COLO829 (cell line): ENCODE measurements at regions not wholly inside any gene's neighbourhood (a gene's known extent, or its start where the extent isn't known, plus 50 kb on each side); places are given as distances from the start of the nearest gene placed in this dataset.

Experiments
- DNase-seq: peaks from one replicate; pipeline ENCODE4 v3.0.0; 2012; ENCODE audit warnings: low spot score

GRCh38 chr5:2143088-2143487 lies 260.4 kb upstream of the IRX4 start:
- no peak for DNase-seq

- no peak for DNase-seq
Measured at GRCh38 chr5:2142456-2142954, 259.8 kb upstream of the IRX4 start.

DNA sequence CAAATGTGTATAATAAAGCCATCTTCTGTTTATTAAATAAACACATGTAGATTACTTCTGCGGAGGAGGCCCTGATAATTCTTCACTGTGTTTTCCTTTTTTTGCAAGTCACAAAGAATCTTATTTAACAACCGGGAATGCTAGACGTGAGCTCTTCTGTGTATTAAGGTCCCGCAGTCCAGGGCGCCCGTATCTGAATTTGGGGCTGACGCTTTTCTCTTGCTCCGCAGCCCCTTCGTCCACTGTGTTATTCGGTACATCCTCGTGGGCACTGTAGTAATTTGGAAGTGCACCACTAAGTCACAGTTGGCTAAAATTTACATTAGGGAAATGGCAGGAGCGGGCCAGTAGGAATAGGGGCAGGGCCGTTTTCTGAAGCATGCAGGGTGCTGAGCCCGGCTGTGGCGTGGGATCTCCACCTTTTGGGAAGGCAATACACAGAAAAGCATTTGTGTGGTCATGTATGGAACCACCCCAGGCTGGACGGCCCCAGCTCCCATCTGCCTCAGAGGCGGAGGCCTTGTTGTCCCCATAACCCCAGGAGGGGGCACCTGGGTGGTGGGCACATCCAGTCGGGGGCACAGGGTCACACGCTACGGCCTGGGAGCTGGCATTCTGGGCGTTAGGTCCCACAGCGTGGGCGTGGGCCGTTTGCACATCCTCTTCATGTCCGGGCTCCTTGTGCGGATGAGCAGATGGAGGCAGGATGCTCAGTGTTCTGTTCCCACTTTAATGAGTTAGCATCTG lies 258.7 kb upstream of the IRX4 start:
- no peak for DNase-seq

DNA sequence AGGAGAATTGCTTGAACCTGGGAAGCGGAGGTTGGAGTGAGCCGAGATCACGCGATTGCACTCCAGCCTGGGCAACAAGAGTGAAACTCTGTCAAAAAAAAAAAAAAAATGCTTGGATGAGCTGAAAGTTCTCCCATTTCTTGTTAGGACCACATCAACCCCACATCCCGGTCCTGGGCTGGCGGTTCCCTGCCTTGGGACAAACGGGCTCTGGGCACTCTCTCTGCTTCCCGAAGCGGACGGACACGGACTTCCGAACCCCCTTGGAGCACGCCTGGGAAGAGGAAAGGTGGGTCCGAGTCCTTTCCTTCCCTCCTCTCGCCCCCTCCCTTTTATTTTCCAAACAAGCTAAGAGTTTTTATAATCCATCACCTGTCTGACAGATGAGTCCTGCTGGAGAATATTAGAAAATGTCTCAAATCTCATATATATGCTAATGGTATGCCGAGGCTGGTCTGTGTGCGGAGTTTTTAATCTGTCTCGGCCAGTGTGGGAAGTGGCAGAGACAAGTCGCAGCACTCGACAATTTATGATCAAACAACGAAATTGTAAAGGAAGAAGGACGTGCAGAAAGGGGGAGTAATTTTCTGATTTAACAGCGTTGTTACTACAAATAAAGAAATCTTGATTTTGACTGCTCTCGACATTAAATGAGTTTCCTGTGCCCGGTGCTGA lies 257.9 kb upstream of the IRX4 start:
- no peak for DNase-seq

- DNase-seq, result no peak
Measured at GRCh38 chr5:2139478-2139877, 256.8 kb upstream of the IRX4 start.

DNA sequence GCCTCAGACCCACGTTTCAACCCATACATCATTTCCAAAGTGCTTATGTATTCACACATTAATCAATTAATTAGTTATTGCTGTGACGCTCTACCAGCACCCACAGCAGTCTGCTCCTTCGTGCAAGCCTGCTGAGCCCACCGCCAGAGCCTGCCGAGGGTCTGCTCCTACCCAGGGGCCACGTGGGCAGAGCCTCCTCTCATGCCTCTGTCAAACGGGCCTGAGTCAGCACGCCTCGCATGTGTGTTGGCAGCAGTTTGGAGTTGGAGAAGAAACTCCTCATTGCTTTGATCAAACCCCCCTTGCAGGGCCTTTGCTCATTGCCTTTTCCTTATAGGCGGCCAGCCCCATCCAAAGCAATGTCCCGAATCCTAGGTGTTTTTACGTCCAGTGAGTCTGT lies 256.2 kb upstream of the IRX4 start:
- no peak for DNase-seq

DNA sequence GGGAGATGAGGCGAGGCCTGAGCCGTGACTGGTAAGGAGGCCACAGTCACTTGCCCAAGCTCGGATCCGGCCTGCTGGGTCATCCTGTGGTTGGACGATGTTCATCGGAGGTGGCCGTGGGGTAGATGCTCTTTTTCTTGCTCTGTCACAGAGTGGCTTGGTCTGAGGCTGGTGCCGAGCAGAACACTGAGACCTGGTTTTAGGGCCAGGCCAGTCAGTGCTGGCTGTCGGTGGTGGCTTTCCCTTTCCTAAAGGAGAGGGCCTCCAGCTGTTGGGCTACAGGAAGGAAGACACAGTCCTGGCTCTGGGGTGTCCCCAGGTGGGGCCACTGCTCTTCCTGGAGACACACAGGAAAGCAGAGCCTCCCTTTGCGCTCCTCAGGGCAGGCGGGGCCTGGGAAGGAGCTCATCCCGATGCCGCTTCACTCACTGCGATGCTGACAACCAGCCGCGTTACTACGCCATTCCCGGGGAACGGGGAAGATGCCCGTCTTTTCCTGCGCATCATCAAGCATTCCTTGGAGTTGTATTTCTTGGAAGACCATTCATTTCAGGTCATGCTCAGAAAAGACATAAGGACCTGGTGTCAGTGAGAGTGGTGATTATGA lies 254.8 kb upstream of the IRX4 start:
- DNase-seq, result no peak

- DNase-seq, result no peak
Measured at GRCh38 chr5:2136728-2137333, 254.1 kb upstream of the IRX4 start.

DNA sequence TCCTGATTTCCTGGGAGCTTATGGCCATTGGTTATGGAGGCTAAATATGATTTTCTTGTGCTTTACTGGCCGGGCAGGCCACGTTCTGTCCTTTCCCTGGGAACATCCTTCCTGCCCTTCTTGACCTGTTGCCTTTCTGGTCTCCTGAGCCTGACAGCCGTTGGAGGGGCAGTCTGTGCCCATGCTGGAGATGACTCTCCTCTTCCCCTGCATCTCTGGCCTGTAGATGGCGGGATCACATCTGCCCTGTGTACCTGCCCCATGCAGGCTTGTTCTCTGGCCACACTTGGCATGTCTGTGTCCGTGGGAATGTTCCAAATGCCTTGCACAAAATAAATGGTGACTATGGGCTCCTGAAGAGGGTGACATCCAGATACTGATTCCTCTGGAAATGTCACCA lies 253.1 kb upstream of the IRX4 start:
- no peak for DNase-seq

GRCh38 chr5:2135354-2135753 lies 252.6 kb upstream of the IRX4 start:
- no peak for DNase-seq

DNA sequence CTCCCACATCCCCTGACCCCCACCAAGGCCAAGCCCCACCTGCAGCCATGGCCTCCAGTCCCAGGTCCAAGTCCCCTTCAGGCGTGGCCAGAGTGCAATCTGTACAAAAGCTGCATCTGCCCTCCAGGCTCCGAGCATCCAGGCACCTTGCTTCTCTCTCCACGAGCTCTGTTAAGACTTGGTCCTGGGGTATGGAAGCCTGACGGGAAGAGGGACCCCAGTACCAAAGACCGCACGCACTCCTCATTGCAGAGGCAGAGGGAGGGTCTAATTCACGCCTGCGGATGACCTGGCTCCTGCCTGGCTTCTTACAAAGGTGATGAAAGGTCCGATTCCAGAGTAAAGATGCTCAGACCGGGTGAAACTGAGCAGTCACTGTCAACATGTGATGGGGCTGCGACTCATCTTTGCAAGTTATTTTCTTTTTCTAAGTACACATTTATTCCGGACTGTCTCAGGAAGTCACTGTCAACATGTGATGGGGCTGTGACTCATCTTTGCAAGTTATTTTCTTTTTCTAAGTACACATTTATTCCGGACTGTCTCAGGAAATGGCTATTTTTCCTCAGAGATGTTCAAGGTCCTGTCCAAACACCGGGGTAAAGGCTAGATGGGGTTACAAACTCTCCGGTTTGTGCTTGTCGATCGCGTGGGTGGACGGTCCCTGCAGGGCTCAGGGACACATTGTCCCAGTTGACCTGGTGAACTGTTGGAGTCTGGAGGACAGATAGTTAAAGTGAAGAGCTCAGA lies 252.0 kb upstream of the IRX4 start:
- no peak for DNase-seq

DNA sequence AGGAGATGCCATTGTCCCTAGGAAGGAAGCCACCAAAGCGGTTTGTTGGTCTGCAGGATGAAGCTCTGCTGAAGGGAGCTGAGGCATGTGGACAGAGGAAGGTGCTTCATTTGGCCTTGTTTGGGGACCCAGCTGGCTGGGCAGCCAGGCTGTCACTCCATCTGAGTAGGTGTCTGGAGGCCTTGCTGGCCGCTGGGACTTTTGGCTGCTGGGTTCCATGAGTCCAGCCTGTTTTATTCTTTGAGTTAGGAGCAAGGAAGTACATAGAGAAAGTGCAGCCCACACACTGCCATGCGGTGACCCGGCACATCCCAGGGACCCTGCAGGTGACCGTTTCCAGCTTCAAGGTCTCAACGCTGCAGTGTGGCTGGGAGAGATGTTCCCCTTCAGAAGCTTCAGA lies 251.2 kb upstream of the IRX4 start:
- DNase-seq, result no peak

DNA sequence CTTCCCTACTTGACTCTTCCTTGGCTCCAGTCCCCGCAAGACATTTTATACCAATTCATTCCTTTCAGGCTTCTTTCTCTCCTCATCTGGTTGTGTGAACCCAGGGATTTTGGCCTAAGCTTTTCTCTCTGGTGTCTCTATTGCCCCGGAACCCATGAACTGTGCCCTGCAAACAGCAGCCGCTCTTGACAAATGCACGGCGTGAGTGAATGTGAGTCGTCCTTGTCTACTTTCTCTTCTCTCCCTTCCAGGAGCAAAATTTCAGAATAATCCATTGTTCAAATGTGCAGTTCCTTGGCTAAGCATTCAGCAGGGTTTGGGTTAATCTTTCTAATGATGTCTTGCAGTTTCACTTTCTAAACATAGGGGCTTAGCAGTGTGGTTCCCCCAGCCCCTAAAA lies 250.4 kb upstream of the IRX4 start:
- no peak for DNase-seq

- no peak for DNase-seq
Measured at GRCh38 chr5:2132497-2132847, 249.7 kb upstream of the IRX4 start.

DNA sequence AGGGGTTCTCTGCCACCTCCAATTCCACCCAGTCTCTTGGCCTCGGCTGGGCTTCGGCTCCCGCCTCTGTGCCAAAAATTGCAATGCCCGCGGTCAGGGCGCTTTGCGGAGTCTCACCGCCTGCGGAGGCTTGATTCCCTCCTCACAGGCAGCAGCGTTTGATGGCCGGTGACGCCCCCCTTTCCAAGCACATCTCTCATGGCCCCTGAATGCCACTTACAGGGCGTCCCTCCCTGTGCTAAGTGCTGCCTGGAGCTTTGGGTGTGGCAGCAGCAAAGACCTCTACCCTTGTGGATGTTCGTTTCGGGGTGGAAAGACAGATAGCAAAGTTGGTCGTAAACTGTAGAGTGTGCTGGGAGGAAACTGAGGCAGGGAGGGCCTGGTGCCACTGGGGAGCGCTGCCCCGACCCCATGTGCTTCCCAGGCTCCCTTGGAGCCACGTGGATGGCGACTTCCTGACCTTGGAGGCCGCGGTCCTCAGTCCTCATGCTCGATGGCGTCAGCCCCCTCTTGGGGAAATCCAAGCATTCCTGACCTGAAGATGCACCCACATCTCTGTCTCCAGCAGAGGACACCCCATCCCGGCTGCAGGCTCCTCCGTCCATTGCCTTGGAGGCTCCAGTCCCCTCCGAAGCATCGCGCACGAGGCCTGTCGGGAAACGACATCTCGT lies 249.2 kb upstream of the IRX4 start:
- no peak for DNase-seq

DNA sequence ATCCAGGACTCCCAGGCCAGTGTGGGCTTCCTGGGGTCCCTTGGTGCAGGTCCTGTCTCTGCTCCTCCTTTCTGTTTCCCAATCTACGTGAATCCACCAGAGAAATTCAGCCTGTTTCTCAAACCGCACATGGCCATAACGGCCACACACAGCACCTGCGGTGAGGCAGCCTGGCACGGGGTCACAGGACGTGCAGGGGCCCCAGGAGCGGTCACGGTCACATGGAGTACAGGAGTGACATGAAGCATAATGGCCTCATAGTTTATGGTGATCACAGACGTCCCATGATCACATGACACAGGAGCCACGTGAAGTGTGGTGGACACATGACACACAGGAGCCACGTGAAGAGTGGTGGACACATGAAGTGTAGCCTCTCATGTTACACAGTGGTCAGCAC lies 248.5 kb upstream of the IRX4 start:
- DNase-seq, result no peak

GRCh38 chr5:2130361-2130760 lies 247.6 kb upstream of the IRX4 start:
- DNase-seq, result no peak

DNA sequence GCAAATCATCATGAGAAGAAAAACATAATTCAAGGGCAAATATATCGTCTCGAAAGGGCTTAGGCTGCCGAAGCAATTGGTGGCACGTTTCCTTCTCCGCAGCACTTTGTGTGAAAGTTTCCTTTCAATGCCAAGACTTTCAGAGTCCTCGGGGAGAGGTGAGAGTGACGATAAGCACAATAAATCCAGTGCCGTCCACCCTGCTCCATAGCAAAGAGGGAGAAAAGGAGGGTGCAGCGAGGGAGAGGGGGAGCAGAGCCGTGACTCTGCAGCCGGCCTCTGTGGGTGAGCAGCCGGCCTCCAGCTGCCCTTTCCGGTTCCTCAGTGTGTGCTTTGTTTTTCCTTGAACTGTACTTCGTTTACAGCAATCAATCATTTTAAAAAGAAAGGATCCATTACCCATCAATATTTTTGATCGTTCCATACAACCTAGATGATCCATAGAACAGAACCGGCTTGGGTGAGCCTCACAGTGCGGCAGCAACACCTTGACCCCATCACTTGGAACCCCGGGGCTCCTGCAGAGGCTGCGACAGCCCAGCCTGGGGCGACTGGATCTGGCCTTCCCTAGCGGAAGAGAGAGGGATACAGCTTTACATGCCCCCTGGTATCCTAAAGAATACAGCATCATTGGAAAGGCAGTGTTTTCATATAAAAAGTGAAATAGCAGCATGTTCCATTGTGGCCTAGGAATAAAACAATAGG lies 247.0 kb upstream of the IRX4 start:
- no peak for DNase-seq

DNA sequence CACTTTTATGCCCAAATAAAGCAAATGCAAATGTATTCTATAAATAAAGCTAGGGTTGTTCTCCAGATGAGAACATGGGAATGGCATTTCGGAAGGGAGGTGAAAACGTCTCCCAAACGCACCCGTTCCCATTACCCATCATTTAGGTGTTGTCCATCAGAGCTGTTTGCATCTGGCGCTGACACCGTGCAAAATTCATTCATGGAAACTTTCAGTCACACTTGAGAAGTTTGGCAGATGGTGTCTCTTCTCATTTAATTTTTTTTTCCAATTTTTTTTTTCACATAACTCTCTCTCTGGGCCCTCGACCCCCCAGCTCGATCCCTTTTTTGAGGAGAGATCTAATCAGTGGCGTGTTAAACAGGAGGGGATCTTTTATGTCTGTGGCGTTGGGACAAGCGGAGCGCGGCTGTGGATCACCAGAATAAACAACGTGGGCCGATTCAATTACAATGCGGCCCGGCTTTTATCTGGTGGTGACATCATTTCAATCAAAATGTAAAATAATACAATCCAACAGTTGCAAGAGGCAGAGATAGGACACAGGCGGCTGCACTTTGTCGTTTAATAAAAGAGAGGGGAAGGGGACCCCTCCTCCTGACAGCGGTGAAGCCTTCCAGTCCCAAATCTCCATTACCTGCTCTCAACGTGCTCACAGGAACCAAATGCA lies 246.1 kb upstream of the IRX4 start:
- no peak for DNase-seq

DNA sequence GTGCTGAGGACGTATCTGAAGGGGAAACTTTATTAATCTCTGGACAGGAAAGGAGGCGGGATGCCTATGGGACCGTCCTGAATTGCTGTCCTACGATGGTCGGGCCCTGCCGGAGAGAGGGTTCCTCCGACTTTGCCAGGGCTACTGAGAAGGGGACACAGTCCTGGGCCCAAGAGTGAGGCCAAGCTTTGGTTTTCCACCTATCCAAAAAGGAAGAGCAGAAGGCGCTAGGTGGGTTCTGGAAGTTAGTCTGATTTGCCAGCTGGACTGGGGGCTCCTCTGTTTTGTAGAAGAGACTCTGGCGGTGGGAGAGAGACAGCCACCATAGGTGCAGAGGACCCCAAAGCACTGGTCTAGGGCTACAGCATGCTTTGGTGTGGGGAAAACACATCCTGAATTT lies 243.8 kb upstream of the IRX4 start:
- DNase-seq, result no peak

- no peak for DNase-seq
Measured at GRCh38 chr5:2125901-2126265, 243.2 kb upstream of the IRX4 start.
